ENCODE measurements at regions not wholly inside any gene's neighbourhood (a gene's known extent, or its start where the extent isn't known, plus 50 kb on each side); places are given as distances from the start of the nearest gene placed in this dataset.
"Not testable (repeated sequence)": the region's sequence is repeated elsewhere in the genome, so short reads cannot be mapped to it uniquely, and the experiment has no call there.

DNA sequence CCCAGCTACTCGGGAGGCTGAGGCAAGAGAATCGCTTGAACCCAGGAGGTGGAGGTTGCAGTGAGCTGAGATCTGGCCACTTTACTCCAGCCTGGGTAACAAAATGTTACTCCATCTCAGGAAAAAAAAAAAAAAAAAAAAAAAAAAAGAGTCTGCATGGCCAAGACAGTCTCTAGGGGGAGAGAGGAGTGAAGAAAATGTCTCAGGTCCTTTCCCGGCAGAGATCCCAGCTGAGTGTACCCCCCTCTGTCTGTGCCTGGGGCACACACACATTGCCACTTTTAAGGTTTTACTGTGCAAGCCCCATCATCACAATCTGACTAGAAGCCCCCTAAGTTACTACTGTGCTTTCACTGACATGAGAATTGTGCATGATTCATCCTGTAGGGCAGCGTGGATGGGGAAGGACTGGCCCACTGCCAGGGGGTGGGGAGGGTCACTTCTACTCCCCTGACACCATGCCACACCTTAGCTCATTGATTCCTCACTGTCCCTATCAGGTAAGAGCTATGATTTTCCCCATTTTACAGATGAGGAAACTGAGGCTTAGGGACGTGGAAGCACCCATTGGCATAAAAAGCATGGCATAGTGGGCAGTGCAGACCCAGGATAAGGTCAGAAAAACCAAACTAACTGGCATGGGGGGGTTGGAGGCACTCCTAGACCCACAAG is 102.3 kb upstream of the LARP1 start:
- DNase-seq = no peak

DNA sequence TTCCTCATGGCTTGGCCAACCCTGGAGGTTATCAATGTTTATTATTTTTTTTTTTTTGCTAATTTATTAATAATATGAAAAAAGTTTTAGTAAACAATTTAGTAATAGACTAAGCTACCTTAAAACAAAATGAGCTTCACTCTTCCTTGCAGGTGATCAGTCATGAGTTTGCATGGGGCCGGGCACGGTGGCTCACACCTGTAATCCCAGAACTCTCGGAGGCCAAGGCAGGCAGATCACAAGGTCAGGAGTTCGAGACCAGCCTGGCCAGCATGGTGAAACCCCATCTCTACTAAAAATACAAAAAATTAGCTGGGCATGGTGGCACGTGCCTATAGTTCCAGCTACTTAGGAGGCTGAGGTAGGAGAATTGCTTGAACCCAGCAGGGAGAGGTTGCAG is 103.4 kb upstream of the LARP1 start:
- not testable (repeated sequence) for DNase-seq

DNA sequence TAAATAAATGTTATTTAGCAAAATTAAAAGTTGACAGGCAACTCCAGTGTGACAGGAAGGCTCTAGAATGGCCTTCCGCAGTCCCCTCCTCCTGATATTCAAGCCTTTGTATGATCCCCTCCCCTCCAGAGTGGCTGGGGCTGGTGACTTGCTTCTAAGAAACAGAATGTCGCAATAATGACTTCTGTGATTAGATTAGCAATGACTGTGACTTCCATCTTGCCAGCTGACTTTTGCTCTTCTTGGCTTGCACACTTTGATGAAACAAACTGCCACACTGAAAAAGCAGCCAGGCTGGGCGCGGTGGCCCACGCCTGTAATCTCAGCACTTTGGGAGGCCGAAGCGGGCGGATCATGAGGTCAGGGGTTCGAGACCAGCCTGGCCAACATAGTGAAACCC is 106.5 kb upstream of the LARP1 start:
- no peak for DNase-seq

- DNase-seq = no peak
These were observed 106.9 kb upstream of the LARP1 start for GRCh38 chr5:154648229-154648628.

GRCh38 chr5:154647761-154648145 is 107.4 kb upstream of the LARP1 start:
- no peak for DNase-seq

DNA sequence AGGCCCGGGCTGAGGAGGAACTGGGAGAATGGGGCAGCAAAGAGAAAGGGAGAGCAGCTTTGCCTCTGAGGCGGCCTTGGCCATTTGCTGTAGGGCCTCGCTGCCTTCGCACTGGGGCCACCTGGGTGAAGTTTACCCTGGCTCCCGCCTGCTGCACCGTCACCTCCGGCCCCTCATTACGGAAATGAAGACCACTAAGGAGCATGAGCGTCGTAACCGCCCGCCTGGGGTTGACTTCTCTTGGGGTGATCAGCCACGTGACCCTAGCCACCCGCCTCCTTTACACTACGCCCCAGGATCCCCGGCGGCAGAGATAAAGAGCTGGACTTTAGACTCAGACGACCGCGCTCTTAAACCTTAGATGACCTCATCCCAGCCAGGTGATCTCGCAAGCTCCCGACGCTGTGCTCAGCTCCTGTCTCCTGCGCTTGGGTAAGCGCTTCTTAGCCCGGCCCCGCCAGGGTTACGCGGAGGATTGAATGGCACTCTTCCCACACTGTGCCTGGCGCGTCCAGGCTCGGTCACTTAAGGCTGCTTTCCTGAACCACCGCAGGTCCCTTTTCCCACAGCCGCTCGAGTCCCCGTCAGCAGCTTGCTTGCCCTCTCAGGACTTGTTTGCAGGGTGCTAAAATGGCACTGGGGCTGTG is 107.9 kb upstream of the LARP1 start:
- no peak for DNase-seq

- DNase-seq = no peak
These were observed 108.4 kb upstream of the LARP1 start for GRCh38 chr5:154646745-154647113.

DNA sequence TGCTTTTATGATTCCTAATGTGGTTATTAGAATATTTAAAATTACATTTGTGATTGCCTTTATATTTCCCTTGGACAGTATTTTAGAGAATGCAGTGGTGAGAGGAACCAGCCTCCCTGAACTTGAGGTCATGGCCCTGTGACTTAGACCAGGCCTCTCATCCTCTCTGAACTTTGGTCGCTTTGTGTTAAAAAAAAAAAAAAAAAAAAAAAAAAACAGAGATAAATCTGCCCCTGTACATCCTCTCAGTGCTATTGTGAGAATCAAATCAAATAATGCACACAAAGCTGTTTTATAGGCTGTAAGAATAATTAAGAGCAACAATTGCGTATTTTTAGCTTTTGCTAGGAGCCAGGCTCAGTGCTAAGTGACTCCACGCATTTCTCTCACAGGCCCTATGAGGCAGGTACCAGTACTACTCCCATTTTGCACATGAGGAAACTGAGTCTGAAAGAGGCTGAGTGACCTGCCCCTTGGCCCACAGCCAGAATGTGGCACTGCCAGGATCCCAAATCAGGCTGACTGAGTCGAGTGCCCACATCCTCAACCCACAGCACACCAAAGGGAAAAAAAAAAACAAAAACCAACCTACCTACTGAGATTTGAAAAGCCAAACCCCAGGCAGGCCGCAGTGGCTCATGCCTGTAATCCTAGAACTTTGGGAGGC is 110.3 kb upstream of the LARP1 start:
- no peak for DNase-seq

GRCh38 chr5:154642499-154643245 is 112.5 kb upstream of the LARP1 start:
- DNase-seq = peak; percentile 1

- DNase-seq = not testable (repeated sequence)
These were observed 114.9 kb upstream of the LARP1 start for GRCh38 chr5:154640213-154640831.

DNA sequence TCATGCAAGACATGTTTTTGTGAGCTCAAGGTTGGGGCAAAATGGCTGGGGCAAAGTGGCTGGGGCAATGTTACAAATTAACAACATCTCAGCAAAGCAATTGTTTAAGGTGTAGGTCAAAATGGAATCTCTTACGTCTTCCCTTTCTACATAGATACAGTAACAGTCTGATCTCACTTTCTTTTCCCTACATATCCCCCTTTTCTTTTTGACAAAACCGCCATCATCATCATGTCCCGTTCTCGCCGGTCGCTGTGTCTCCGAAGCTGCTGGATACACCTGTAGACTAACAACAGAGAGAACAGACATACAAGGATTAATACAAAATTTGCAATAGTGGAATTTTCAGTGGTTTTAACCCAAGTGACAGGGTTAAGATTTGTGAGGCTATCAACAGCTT is 118.4 kb upstream of the LARP1 start:
- not testable (repeated sequence) for DNase-seq

- not testable (repeated sequence) for DNase-seq
These were observed 118.9 kb upstream of the LARP1 start for GRCh38 chr5:154636271-154636670.

DNA sequence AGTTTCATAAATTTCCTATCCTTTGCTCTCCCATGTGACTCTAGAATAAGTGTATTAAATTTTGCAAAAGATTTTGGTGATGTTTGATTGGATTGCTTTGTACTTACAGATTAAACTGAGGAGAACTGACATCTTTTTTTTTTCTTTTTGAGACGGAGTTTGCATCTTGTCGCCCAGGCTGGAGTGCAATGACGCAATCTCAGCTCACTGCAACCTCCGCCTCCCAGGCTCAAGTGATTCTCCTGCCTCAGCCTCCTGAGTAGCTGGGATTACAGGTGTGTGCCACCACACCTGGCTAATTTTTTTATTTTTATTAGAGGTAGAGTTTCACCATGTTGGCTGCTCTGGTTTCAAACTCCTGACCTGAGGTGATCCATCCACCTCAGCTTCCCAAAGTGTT is 121.4 kb upstream of the LARP1 start:
- not testable (repeated sequence) for DNase-seq

DNA sequence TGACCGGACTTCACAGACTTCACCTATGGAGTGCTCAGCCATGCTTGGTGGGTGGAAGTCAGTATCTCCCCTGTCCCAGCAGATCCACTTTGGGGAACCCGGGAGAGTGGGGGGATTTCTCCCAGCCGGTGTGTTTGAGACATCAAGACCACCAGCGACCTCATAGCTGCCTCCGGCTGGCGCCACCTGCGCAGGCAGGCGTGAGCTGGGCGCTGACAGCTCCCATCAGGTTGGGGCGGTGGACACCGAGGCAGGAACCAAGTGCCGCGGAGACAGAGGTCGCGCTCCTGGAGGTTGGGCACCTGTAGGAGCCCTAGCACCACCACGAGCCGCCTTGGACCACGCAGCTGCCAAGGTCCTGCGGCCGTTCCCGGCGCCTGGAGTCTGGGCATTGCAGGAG is 124.0 kb upstream of the LARP1 start:
- DNase-seq = no peak

GRCh38 chr5:154630410-154630809 is 124.8 kb upstream of the LARP1 start:
- DNase-seq = no peak

DNA sequence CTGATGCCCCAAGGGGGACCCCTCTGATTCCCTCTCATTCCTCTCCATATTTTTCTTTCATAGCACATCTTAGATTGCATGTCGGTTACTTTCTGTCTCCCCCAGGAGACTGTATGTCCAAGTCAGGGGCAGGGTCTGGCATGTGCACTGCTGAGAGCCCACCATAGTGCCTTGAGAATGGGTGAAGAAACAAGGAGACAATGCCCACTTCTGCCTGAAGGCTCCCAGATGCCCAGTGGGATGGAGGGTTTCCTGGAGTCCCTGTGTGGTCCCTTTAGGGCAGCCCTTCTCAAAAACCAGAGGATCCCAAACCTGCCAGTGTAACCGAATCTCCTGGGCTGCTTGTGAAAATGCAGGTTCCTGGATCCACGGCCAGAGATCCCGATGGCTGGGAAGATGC is 126.5 kb upstream of the LARP1 start:
- DNase-seq = no peak

DNA sequence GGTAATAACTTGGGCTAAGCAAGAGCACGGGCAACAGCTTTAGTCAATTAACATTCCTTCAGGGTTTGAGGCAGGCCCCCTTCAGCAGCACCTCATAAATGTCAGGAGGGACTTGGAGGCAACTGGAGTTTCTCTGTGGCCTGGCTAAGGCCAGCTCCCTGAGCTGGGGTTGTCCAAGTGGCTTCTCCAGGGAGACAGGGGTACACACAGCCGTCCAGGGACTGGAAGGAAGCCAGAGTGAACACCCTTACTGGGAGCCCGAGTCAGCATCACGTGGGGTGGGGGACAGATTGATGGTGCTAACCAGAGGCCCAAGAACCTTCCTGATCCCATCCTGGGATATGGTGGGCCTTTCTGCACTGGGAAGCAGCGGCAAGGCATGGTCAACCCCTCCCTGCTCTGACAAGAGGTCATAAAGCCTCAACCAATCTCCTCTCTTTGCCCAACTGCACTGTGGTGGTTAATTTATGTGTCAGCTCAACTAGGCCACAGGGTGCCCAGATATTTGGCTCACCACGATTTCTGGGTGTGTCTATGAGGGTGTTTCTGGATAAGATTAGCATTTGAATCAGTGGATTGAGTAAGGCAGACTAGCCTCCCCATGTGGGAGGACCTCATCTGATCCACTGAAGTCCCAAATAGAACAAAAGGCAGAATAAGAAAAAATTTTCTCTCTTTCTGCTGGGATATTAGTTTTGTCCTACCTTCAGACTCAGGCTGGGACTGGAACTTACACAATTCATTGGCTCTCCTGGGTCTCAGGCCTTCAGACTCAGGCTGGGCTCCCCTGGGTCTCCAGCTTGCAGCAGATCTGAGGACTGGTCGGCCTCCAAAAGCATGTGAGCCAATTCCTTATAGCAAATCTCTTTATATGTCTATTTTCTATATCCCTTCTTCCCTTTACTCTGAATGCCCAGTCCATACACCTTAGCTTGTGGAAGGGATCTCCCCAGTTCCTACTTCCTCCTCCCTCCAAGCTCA is 127.2 kb upstream of the LARP1 start:
- no peak for DNase-seq

- no peak for DNase-seq
These were observed 128.2 kb upstream of the LARP1 start for GRCh38 chr5:154626876-154627557.

- DNase-seq = no peak
These were observed 130.1 kb upstream of the LARP1 start for GRCh38 chr5:154625031-154625430.

GRCh38 chr5:154624341-154624740 is 130.8 kb upstream of the LARP1 start:
- no peak for DNase-seq

GRCh38 chr5:154620411-154620810 is 134.8 kb upstream of the LARP1 start:
- DNase-seq = no peak
